ENCODE measurements at regions not wholly inside any gene's neighbourhood (a gene's known extent, or its start where the extent isn't known, plus 50 kb on each side); places are given as distances from the start of the nearest gene placed in this dataset.

DNA sequence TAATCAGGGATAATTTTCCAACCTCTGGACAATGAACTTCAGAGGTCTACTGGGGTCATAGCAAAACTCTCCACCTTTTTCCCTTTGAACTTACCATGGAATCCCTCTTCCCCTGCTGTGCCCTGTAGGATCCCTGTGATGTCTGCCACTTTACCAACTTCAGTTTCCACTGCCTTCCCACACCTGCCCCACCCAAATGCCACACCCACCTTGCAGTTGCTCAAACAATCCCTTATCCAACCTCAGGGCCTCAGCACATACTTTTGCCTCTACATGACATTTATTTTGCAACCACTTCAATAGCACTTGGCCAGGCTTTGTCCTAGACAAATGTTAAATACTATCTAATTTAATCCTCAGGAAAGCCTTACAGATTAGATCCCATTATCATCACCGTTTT, 463.7 kb upstream of the WWC1 start:
- FAIRE-seq (no peak), DNase-seq (ENCODE audit: low read depth, low spot score) (no peak), ATAC-seq (no peak)
- intact Hi-C loops (cut with micrococcal nuclease; ENCODE audit: unreplicated experiment) (no loop called here), in situ Hi-C loops (cut with MboI) (no loop called here)
- Histone ChIP-seq H3K79me2 (ENCODE audit: control insufficient read depth, insufficient read depth, low read length) (no peaks in the 10 kb centered on the region), H3K27ac (ENCODE audit: control insufficient read depth, insufficient read depth) (no peak overlapping the region), H3K9ac (ENCODE audit: control insufficient read depth, insufficient read depth, low read length) (no peak overlapping the region), H3K4me1 (ENCODE audit: control insufficient read depth, insufficient read depth, low read length) (no peaks in the 10 kb centered on the region), H3K9me3 (replicated peaks; ENCODE audit: control insufficient read depth, insufficient read depth, low read length) (no peaks in the 10 kb centered on the region), H3K4me2 (ENCODE audit: control insufficient read depth, insufficient read depth) (no peak overlapping the region), H2AFZ (ENCODE audit: control insufficient read depth, low read depth, low read length) (no peak overlapping the region), H3K27me3 (replicated peaks in 1 of 2; ENCODE audit: control insufficient read depth in 2 of 2, insufficient read depth in 2 of 2, low read length in 1 of 2) (no peaks in the 10 kb centered on the region), H3K36me3 (ENCODE audit: control insufficient read depth in 2 of 2, insufficient read depth in 2 of 2, low read length in 1 of 2) (no peaks in the 10 kb centered on the region), H4K20me1 (ENCODE audit: control insufficient read depth, insufficient read depth) (no peaks in the 10 kb centered on the region), H3K4me3 (no peak overlapping the region)
- ChIA-PET CTCF (interaction anchor here (1.4 kb wide), 1 partner anchor 8 kb away, joined by 3 read pairs; no protein-coding TSS in a partner anchor), POLR2A (no interaction called here), SMC1A (ENCODE audit: uncharacterized antibody, unreplicated experiment) (no interaction called here), RAD21 (ENCODE audit: unreplicated experiment) (no interaction called here)
- BruUV-seq (replicated peaks), result no TSS peak
- TF ChIP-seq RBBP5 (conservative IDR thresholded peaks at IDR 0.05) (no peak), BMI1 (IDR thresholded peaks at IDR 0.05; ENCODE audit: borderline replicate concordance) (no peak), IRF5 (IDR thresholded peaks at IDR 0.05; ENCODE audit: borderline replicate concordance) (no peak), BCL11A (IDR thresholded peaks at IDR 0.05; ENCODE audit: low read depth, low read length) (no peak), HDAC2 (IDR thresholded peaks at IDR 0.05) (no peak), SUPT20H (IDR thresholded peaks at IDR 0.05; ENCODE audit: borderline replicate concordance, control insufficient read depth, low read depth, low read length) (no peak), ATF2 (IDR thresholded peaks at IDR 0.05; ENCODE audit: low read length) (no peak), MTA2 (IDR thresholded peaks at IDR 0.05; ENCODE audit: low read depth) (no peak), SMAD1 (IDR thresholded peaks at IDR 0.05; ENCODE audit: low read depth, partially characterized antibody) (no peak), PAX8 (IDR thresholded peaks at IDR 0.05) (no peak), MXI1 (IDR thresholded peaks at IDR 0.05; ENCODE audit: low read depth, low read length) (no peak), GATAD2B (conservative IDR thresholded peaks at IDR 0.05; ENCODE audit: low read depth) (no peak), POU2F2 (IDR thresholded peaks at IDR 0.05; ENCODE audit: borderline replicate concordance, low read depth, low read length) (no peak), SREBF2 (IDR thresholded peaks at IDR 0.05; ENCODE audit: low read length) (no peak)
- TF ChIP-seq, protein P1, sequence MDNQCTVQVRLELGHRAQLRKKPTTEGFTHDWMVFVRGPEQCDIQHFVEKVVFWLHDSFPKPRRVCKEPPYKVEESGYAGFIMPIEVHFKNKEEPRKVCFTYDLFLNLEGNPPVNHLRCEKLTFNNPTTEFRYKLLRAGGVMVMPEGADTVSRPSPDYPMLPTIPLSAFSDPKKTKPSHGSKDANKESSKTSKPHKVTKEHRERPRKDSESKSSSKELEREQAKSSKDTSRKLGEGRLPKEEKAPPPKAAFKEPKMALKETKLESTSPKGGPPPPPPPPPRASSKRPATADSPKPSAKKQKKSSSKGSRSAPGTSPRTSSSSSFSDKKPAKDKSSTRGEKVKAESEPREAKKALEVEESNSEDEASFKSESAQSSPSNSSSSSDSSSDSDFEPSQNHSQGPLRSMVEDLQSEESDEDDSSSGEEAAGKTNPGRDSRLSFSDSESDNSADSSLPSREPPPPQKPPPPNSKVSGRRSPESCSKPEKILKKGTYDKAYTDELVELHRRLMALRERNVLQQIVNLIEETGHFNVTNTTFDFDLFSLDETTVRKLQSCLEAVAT (IDR thresholded peaks at IDR 0.05), result no peak
- TF ChIP-seq, protein P2, sequence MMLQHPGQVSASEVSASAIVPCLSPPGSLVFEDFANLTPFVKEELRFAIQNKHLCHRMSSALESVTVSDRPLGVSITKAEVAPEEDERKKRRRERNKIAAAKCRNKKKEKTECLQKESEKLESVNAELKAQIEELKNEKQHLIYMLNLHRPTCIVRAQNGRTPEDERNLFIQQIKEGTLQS (IDR thresholded peaks at IDR 0.05; ENCODE audit: borderline replicate concordance, extremely low read depth, low read depth, low read length), result no peak
- whole genome bisulfite sequencing (ENCODE audit: insufficient coverage, insufficient replicate concordance, low lambda C conversion rate, missing lambda C conversion rate), result 0% methylated on average over 1 of the region's 1 CpG

All from GM12878 (cell line).